HG02798 (cell line): ENCODE measurements at regions not wholly inside any gene's neighbourhood (a gene's known extent, or its start where the extent isn't known, plus 50 kb on each side); places are given as distances from the start of the nearest gene placed in this dataset.
"Not testable (repeated sequence)": the region's sequence is repeated elsewhere in the genome, so short reads cannot be mapped to it uniquely, and the experiment has no call there.

ENCODE experiments used
- ATAC-seq: cut with Tn5 transposase; IDR thresholded peaks from one replicate; pipeline ENCODE4 v1.9.1; 2021; ENCODE audit warnings: mild to moderate bottlenecking; ENCODE audit not compliant: unreplicated experiment, poor library complexity

DNA sequence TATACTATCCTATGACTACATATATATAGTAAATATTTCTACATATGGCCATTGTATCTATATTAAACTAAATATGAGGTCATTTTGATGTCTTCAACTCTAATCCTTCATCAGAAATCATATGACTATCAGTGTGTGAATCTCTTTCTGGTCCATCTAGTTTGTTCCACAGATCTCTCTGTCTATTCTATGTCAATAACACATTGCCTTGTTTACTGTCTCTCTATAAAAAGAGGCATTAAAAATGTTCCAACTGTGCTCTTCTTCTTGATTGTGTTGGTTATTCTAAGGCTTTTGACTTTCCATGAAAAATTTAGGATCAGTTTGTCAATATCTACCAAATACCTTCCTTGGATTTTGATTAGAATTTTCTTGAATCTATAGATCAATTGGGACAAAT is 338.3 kb upstream of the FSTL5 start:
- no peak for ATAC-seq

DNA sequence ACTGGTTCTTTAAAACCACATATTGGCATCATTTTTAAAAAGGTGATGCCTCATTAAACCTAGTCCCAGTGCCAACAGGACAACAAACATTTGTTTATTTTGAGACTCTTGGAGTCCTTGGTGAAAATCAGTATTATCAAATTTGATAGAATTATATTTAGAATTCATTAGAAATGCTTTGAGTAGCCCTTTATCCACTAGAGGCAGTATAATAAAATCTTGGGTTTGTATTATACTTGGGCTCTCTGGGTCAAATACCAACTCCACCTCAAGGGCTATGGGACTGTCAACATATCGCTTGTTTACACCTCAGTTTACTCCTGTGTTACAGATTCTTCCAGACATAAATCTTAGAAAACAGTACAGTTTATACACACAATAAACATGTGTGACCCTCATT is 335.7 kb upstream of the FSTL5 start:
- ATAC-seq = peak; percentile 36

DNA sequence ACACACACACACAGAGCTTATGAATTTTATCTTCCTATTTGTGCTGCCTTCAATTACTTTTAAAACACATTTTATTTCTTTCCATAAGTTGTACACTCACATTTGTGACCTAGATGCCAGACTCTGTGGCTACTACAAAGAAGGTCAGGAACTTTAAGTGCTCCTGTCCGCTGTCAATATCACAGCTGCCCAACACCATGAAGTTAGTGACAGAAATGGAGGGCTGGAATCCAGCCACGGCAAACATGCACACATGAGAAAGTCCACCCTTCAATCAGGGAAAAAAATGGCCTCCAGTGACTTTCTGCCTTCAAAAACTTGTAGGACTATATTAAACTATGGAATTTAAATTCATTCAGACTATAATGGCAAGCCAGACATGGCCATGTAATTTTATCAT is 334.4 kb upstream of the FSTL5 start:
- ATAC-seq = no peak

DNA sequence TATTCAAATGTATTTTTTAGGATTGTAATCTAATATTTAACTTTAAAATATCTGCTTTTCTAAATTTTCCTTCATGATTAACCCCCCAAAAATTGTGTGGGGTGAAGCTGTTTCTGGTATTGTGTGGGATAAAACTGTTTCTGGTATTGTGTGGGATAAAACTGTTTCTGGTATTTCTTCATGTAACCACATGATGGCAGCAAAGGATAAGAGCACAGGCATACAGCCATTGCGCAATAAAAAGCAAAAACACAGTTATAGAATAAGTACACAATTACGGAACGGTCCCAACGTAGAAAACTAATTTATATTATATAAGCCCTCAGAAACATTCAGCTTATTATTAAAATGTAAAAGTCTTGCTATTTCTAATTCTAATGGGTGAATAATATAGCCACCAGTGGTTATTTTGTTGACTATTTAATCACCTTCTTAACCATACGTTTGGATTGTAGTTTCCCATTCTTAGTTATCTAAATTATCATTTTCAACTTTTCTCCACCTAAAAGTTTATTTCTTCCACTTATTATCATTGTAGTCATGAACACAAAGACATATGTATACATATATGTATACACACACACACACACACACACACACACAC is 333.9 kb upstream of the FSTL5 start:
- peak; percentile 85 for ATAC-seq

DNA sequence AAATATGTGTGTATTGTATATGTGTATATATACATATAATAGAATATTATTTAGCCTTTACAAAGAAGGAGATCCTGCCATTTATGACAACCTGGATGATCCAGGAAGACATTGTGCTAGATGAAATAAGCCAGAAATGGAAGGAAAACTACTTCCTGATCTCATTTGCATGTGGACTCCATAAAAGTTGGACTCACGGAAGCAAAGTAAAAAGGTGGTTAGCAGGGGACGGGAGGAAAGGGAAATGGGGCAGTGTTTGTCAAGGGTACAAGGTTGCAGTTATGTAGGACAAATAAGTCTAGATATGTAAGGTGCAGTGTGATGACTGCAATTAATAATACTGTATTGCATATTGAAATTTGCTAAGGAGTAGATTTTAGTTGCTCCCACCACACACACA is 331.1 kb upstream of the FSTL5 start:
- no peak for ATAC-seq

DNA sequence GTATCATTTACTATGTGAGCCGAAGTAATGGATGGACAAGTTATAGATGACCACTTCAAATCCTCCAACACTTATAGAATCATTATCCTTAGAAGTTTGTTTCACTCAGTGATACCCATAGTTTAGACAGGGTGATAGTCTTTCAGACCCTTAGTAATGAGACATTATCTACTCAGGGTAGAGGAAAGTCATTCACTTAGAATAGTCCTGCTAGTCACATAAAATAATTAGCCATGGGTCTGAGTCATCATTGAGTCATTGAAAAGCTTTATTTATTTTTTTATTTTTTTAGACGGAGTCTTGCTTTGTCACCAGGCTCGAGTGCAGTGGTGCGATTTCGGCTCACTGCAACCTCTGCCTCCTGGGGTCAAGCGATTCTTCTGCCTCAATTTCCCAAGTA is 321.7 kb upstream of the FSTL5 start:
- ATAC-seq = no peak

DNA sequence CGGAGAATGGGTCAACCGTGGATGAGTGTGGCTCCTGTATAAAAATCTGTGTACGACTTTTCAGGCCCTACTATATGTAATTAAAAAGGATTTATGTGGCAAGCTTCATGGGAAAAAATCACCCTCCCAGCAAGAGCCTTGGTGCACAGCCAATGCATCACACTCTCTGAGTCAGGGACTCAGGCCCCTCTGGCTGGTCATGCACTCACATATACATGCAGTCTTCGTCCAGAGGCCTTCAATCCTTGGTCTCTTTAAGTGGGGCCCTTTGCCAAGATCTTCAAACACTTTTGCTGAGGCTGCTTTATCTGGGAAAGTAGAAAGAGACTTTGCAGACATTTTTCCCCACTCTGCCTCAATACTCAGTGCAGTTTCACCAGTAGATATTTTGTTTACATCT is 311.4 kb upstream of the FSTL5 start:
- no peak for ATAC-seq

DNA sequence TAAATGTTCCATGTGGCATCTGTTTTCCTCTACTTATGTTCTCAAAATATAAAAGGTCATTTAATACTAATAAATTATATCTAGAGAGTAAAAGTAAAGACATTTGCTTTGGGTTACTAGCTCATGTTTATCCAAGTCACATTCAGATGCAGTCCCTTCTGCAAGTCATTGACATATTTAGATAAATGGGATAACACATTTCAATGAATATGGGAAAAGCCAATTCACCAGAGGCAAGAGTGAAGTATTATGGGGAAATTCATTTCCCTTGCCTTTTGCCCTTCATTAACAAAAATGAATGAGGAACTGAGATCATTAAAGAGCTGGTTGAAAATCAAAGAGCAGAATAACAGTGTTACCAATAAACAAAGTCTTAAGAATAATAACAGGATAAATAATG is 306.2 kb upstream of the FSTL5 start:
- no peak for ATAC-seq

DNA sequence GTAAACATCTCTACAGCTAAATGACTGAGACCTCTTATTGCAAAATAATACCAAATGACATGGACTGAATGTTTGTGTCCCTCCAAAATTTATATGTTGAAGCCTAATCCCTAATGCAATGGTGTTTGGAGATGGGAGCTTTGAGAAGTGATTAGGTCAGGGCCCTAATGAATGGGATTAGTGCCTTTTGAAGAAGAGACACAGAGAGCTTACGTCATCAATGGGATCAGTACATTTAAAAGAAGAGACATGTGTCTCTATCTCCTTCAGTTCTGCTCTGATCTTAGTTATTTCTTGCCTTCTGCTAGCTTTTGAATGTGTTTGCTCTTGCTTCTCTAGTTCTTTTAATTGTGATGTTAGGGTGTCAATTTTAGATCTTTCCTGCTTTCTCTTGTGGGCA is 301.6 kb upstream of the FSTL5 start:
- not testable (repeated sequence) for ATAC-seq

DNA sequence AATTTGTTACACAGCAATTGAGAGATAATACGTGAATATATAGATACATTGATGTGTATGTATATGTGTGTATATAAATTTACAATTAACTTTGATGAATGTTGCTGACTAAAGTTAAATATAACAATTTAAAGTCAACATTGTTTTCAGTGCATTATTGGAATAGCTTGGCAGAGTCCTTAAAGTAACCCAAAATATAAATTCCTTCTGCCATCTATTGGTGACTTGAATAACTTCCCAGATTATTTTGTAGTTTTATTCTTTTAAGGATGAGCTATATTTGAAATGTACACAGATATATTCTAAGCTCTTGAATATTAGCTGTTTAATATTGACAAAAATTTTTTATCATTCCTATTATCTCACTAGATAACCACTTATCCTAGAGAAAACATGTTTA is 298.2 kb upstream of the FSTL5 start:
- ATAC-seq = no peak

DNA sequence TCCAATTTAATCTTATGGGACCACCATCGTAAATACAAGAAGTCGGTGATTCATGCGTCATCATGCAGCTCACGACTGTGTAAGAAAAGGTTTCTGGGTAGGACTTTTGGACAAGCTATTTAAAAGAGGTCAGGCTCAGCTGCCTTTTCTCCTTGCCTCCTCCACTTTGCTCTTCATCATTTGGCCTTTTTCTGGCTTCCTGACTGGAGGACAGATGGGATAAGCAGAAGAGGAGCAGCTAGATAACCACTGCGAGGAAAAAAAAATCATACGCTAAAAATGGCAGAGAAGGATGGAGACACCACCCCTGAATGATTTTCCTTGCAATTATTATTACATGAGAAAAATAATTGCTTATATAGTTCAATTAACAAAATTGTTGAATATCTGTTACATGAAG is 294.3 kb upstream of the FSTL5 start:
- ATAC-seq = no peak

DNA sequence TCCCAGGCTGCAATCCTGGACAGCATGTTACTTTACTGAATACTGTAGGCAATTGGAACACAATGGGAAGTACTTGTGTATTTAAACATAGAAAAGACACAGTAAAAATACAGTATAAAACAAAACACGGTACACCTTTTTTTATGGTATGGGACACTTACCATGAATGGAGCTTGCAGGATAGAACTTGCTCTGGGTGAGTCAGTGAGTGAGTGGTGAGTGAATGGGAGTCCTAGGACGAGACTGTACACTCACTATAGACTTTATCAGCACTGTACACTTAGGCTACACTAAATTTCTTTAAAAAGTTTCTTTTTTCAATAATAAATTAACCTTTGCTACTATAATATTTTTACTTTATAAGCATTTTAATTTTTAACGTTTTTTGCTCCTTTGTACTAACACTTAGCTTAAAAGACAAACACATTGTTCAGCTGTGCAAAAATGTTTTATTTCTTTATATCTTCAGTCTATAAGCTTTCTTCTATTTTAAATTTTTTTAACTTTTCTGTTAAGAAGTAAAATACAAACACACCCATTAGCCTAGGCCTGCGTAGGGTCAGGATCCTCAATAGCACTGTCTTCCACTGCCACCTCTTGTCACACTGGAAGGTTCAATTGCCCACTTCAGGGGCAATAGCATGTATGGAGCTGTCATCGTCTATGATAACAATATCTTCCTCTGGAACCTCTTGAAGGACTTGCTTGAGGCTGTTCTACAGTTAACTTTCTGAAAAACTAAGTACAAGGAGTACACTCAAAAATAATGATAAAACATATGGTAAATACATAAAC is 293.5 kb upstream of the FSTL5 start:
- no peak for ATAC-seq

DNA sequence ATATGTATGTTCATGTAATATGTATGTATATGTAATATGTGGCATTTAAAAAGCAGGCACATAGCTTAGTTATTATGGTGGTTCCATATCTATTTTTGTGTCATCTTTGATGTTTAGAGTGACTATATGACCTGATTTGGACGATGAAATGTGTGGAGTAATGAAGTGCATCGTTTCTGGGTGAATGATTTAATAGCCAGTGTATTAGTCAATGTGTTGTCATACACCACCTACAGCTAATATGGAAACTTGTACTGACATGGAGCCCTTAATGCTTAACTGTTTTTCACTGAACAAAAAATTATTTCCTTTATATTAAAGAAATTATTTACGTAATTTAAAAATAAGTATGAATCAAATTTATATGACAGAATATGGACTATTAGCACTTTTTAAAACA is 292.3 kb upstream of the FSTL5 start:
- ATAC-seq = no peak

DNA sequence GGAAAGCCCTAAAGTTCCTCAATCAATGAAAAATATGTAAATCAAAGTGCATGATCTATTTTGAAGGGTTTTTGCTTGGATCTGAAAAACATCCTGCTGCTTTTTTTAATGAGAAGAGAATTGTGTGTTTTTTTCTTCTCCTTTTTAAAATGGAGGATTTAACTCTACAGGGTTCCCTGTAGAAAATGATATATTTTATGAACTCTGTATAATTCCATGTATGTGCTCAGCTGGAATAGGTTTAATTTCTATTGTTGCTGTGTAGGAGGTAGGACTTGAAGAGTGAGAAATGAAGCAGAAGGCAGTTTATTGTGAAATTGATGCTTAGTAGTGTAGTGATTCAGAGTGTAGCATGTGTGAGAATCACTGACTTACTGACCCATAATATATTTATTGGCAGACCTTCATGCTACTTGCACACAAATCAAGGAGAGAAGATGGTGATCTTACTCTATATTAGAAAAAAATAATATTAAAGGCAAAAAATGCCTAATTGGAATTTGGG is 286.8 kb upstream of the FSTL5 start:
- no peak for ATAC-seq

DNA sequence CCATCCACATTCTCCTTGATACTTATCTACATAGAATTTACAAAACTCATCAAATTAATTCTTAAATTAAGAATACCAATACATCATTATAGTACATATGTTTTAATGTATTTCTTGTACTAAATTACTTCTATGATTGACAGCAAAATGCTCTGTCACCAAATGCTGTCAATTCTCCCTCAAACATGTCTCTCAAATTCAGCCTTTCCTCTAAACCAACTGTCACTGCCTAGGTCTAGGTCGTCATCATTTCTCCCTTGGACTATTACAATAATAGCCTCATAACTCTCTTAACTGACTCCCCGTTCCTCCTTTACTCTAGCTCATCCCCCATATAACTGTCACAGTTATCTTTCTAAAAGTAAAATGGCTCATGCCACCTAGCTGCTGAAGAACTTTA is 279.7 kb upstream of the FSTL5 start:
- ATAC-seq = no peak

DNA sequence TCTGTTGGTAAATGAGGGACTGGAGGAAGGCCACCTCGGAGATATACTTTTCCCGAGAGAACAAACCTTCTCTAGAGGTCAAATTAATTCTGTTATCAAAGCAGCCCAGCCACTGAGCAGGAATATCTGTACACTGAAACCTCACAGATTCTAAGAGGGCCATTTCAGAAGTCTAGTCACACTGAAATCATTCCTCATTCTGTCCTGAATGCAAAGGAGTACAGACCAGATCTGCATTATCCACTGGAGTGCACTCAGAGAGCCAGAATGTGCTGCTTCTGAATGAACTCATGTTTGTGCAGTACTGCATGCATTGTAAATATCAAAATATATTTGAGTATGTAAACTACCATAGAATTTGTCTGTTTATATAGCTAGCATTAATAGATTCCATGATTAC is 278.3 kb upstream of the FSTL5 start:
- no peak for ATAC-seq

DNA sequence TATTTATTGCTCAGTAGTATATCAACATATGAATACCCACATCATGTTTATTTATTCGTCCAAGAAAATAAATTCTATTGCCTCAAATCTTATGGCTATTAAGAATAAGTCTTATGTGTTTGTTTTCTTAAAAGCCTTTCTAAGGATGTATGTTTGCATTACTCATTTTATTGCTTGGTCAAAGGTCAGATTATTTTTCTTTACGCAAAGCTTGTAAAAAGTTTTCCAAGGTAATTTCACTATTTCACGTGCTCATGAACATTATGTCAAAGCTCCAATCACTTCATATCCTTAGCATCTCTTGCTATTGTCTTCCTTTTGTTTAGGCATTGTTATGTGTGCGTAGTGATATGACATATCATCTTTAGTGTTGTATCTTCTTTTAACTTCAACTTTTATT is 258.5 kb upstream of the FSTL5 start:
- no peak for ATAC-seq

DNA sequence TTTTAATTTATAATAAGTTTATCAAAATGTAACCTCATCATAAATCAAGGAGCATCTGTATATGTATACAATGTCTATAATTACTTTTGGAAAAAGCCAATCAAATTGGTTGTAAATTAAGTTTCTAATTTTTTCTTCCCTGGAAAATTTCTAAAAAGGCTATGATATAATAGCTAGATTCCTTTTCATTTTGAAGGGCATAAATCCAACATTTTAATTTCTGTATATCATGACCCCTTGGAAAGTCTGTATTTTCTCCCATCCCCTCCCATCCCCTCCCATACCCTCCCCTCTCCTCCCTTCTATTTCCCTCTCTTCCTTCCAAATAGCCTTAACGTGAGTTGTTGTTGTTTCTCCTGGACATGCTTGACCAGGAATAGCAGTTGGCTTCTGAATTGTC is 247.1 kb upstream of the FSTL5 start:
- no peak for ATAC-seq

DNA sequence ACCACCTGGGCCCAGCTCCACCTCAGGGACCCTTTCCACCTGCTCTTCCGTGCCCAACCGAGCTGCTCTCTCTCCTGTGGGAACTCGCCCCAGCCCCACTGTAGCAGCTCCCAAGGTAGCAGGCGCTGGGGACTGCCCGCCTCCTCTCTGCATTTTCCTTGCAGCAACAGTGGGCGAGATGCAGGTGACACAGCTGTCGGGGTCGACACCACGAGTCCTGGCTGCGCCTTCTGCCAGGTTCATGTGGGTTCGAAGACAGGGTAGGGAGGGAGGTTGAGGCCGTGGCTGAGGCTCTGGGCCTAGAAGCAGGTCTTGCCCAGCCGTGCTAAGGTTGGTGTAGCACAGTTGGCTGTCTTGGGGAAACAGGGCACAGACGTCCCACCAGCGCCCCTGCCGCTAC is 245.2 kb upstream of the FSTL5 start:
- no peak for ATAC-seq

DNA sequence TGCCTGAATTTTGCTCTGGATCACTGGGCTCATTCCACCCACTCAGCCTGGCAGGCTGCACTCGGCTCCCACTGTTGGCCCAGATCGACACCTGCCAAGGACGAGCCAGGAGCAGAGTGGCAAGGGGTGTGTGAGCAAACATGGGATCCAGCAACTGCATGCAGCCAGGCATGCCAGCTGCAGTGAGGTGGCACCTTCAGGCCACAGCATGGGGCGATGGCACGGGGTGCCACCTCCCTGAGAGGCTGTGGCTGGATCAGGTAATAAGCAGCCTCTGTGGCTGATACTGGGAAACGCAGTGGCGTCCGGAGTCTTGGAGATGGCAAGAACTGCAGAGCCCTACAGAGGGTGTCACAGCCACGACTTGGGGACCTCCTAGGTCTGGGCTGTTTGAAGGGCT is 244.5 kb upstream of the FSTL5 start:
- ATAC-seq = no peak

DNA sequence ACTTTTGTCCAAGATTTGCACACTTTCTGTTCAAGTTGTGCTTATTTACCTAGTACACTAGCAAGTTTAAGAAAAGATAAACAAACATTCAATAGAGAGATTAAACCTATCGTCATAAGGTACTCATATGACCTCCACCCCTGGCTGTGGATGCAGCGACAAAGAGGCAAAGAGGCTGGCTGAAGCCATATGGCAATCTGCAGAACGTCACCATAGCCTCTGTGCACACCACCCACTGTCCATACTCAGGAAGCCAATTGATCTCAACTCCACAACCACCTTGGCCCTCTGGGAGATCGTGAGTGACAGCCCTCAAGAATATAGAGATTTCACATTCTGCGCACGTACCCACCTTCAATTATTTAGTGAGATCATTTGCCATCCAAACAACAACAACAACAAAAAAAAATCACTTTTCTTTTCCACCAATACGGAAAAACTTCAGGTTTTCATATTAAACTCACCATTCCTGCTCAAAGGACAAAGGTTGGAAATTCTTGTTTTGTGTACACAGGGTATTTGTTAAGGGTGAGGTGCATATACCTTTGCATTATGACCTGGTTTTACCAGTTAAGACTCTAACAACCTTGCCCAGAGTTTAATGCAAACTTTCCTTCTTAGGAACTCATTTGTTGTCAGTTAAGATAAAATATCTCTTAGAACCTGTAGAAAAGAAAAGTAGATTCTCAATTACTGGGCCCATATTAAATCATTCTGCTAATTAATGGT is 243.0 kb upstream of the FSTL5 start:
- no peak for ATAC-seq
